ENCODE measurements at regions not wholly inside any gene's neighbourhood (a gene's known extent, or its start where the extent isn't known, plus 50 kb on each side); places are given as distances from the start of the nearest gene placed in this dataset.

- no peak for TF ChIP-seq POLR2AphosphoS5 (IDR thresholded peaks at IDR 0.05; ENCODE audit: low read depth, low read length)
- TF ChIP-seq, protein P1, sequence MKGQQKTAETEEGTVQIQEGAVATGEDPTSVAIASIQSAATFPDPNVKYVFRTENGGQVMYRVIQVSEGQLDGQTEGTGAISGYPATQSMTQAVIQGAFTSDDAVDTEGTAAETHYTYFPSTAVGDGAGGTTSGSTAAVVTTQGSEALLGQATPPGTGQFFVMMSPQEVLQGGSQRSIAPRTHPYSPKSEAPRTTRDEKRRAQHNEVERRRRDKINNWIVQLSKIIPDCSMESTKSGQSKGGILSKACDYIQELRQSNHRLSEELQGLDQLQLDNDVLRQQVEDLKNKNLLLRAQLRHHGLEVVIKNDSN (IDR thresholded peaks at IDR 0.05; ENCODE audit: borderline replicate concordance, low read depth): no peak
- TF ChIP-seq, protein P2, sequence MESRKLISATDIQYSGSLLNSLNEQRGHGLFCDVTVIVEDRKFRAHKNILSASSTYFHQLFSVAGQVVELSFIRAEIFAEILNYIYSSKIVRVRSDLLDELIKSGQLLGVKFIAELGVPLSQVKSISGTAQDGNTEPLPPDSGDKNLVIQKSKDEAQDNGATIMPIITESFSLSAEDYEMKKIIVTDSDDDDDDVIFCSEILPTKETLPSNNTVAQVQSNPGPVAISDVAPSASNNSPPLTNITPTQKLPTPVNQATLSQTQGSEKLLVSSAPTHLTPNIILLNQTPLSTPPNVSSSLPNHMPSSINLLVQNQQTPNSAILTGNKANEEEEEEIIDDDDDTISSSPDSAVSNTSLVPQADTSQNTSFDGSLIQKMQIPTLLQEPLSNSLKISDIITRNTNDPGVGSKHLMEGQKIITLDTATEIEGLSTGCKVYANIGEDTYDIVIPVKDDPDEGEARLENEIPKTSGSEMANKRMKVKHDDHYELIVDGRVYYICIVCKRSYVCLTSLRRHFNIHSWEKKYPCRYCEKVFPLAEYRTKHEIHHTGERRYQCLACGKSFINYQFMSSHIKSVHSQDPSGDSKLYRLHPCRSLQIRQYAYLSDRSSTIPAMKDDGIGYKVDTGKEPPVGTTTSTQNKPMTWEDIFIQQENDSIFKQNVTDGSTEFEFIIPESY (IDR thresholded peaks at IDR 0.05; ENCODE audit: borderline replicate concordance, low read depth): no peak
- TF ChIP-seq, protein P3, sequence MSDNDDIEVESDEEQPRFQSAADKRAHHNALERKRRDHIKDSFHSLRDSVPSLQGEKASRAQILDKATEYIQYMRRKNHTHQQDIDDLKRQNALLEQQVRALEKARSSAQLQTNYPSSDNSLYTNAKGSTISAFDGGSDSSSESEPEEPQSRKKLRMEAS (IDR thresholded peaks at IDR 0.05; ENCODE audit: low read depth): no peak
- no peak for TF ChIP-seq CTCF (IDR thresholded peaks at IDR 0.05)
- TF ChIP-seq FOXM1 (IDR thresholded peaks at IDR 0.05; ENCODE audit: low read depth): no peak
- TF ChIP-seq SIN3A (IDR thresholded peaks at IDR 0.05; ENCODE audit: borderline replicate concordance, low read depth, low read length): no peak
- no peak for TF ChIP-seq EZH2phosphoT487 (IDR thresholded peaks at IDR 0.05; ENCODE audit: borderline replicate concordance, low read depth)
- TF ChIP-seq TCF12 (IDR thresholded peaks at IDR 0.05): no peak
- TF ChIP-seq EP300 (IDR thresholded peaks at IDR 0.05; ENCODE audit: borderline replicate concordance in 1 of 2, low read depth in 1 of 2, low read length in 1 of 2): no peak
- TF ChIP-seq JUND (IDR thresholded peaks at IDR 0.05): no peak
These were observed 403.7 kb downstream of the CDH26 start for GRCh38 chr20:60361761-60362395.

Measured in SK-N-SH (cell line).